ENCODE measurements at regions not wholly inside any gene's neighbourhood (a gene's known extent, or its start where the extent isn't known, plus 50 kb on each side); places are given as distances from the start of the nearest gene placed in this dataset.
A peak's percentile ranks its signal among the peaks of the same experiment; 100 is the strongest.

DNA sequence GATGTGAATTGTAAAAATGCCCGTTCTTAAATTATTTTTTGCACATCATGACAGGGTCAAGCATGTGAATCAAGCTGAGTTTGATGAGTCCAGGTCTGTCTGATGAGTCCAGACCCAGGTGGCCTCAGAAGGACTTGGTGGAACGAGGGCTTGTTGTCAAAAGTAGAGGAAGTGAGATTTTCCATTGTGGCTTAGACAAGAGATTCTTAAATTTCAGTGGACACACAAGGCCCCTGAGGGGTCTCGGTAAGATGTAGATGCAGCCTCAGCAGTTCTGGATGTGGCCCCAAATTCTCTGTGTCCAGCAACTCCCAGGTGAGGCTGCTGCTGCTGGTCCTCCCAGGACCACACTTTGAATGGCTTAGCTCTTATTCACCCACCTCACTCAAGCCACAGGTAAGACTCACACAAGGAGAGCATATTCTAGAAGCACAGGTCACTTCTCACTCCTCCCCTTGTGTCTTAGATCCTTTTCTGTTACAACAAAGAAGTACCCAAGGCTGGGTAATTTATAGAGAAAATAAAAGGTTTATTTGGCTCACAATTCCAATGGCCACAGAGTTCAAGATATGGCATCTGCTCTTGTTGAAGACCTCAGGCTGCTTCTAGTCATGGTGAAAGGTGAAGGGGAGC lies 98.8 kb downstream of the GGTLC2 start:
- CTCF ChIA-PET = interaction anchor here (0.9 to 1.8 kb wide), 3 partner anchors 23 to 141 kb away, joined by 3 to 6 read pairs (median 4); no protein-coding TSS in a partner anchor
- no peaks in the 10 kb centered on the region for H3K9me3 Mint-ChIP-seq
- no peaks in the 10 kb centered on the region for H3K4me1 Mint-ChIP-seq

DNA sequence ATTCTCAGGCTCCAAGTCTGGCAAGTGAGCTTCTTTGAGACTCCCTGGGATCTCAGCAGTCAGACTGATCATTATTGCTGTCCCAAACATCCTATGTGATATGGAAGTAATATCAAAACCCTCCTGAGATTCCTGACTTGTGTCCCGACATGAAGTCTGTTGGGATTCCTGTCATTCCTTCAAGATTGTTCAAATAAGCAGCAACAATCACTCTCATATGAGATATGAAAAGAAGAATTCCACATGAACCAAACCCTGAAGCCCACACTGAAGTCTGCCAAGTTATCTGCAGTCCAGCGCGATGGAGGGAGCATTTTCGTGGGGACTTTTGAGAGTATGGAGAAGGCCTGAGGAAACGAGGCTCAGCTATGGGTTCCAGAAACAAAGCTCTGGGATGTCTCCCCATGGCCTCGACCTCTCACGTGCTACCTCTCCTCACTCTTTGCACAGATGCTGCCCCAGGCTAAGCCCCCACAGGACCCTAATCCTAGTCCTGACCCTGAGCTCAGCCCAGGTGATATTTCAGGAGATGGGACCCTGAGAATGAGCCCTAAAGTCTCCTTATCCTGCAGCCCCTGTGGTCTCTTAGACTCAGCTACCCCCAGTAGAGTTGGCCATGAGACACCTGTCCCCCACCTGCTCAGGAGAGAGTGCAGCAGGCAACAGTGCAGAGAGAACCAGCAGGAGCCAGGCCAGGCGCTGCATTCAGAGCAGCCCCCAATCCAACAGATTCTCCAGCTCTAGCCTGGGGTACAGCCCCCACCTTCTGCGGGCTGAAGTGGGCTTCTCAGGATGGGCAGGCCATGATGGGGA lies 100.2 kb downstream of the GGTLC2 start:
- CTCF ChIA-PET = interaction anchor here (1.2 to 4.0 kb wide), 9 partner anchors 9 to 158 kb away, joined by 3 to 36 read pairs (median 9); no protein-coding TSS in a partner anchor
- Mint-ChIP-seq H3K27me3 (peaks cover 44% of the 10 kb centered on the region), H3K36me3 (no peaks in the 10 kb centered on the region), H3K4me1 (no peaks in the 10 kb centered on the region), H3K4me3 (no peak overlapping the region), H3K27ac (no peak overlapping the region), H3K9me3 (no peaks in the 10 kb centered on the region)
- no peak for DNase-seq

More for the DNA sequence above, 98.8 kb downstream of the GGTLC2 start:
- H3K4me3 Mint-ChIP-seq = no peak overlapping the region
- H3K27ac Mint-ChIP-seq = no peak overlapping the region
- peaks cover 56% of the 10 kb centered on the region for H3K27me3 Mint-ChIP-seq
- no peak for DNase-seq
- H3K36me3 Mint-ChIP-seq = no peaks in the 10 kb centered on the region

DNA sequence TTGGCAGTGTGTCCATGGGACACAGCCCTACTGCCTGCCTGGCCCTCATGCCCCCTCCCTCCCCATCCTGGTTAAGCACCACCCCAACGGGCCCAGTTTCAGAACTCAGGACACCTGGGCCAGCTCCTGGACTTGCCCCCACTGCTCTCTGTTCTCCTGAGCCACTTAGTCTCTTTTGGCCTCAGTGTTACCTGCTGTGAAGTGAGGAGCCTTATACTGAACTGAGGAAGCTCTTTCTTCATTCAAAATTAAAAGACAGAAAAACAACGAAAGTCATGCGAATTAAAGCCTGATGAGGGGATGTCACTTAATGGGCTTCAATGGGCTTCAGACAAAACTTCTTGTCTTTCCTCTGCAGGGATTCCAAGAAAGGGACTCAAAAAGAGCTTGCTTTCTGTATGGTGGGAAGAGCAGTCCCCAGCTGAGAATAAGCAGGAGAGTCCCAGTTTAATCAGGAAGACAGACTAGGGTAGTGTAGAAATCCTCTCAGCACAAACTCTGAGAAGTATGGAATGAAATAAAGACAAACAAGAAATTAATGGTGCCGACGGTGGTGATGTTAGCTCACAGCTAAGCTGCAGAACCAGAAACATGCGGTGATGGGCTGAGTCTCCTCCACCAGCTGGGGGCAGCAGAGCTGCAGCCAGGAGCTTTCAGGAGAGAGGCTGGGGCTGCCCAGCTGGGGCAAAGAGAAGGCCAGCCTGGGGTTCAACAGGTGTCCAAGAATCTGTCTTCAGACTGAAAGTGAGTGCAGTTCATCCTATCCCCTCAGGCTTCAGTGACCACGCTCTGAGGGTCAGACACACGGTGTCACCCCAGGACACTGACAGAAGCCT lies 101.0 kb downstream of the GGTLC2 start:
- Mint-ChIP-seq H3K4me3 (no peak overlapping the region), H3K36me3 (no peaks in the 10 kb centered on the region), H3K27ac (no peak overlapping the region), H3K4me1 (no peaks in the 10 kb centered on the region), H3K9me3 (no peaks in the 10 kb centered on the region), H3K27me3 (peaks cover 39% of the 10 kb centered on the region)
- peak; percentile 57 for DNase-seq
- CTCF ChIA-PET = interaction anchor here (0.7 to 4.0 kb wide), 25 partner anchors 8 to 545 kb away, joined by 3 to 36 read pairs (median 4); no protein-coding TSS in a partner anchor

DNA sequence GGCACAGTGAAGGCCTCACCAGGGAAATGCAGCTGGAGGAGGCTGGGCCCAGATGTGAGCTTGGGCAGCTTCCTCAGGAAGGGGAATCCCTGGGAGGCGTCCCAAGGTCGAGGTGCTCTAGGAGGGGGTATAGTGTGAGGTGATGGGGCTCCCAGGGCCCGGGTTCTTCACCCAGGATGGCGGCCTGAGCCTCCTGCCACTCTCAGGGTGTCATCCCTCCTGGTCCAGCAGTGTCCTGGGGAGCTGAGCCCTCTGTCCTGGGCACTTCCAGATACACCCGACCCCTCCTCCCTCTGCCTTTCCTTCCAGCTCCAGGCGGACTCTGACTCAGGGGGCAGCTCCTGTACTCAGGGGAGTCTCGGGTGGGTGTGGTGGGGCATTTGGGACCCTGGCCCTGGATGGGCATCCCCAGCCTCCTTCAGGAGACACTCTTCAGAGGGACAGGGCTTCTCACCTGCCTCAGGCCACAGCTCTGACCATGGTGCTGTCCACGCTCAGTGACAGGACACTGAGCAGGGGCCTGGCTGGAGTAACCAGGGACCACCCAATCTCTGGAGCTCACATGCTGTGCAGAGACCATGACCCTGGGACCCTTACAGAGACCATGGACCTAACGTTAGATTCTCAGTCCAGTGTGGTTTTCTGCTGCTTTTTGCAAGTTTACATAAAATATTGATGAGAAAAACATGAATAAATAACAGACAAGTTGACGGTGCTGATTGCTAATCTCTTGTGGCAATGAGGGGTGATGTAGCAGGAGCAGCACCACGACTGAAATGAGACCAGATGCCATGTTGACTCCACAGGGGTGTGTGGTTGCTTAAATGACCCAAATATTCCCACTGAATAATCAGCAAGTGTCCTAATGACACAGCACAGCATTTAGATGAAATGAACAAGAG lies 101.9 kb downstream of the GGTLC2 start:
- Mint-ChIP-seq H3K27me3 (peaks cover 39% of the 10 kb centered on the region), H3K9me3 (no peaks in the 10 kb centered on the region), H3K4me1 (no peaks in the 10 kb centered on the region), H3K4me3 (no peak overlapping the region), H3K36me3 (no peaks in the 10 kb centered on the region), H3K27ac (no peak overlapping the region)
- CTCF ChIA-PET = interaction anchor here (0.7 to 4.0 kb wide), 27 partner anchors 7 to 544 kb away, joined by 3 to 36 read pairs (median 4); no protein-coding TSS in a partner anchor
- no peak for DNase-seq

DNA sequence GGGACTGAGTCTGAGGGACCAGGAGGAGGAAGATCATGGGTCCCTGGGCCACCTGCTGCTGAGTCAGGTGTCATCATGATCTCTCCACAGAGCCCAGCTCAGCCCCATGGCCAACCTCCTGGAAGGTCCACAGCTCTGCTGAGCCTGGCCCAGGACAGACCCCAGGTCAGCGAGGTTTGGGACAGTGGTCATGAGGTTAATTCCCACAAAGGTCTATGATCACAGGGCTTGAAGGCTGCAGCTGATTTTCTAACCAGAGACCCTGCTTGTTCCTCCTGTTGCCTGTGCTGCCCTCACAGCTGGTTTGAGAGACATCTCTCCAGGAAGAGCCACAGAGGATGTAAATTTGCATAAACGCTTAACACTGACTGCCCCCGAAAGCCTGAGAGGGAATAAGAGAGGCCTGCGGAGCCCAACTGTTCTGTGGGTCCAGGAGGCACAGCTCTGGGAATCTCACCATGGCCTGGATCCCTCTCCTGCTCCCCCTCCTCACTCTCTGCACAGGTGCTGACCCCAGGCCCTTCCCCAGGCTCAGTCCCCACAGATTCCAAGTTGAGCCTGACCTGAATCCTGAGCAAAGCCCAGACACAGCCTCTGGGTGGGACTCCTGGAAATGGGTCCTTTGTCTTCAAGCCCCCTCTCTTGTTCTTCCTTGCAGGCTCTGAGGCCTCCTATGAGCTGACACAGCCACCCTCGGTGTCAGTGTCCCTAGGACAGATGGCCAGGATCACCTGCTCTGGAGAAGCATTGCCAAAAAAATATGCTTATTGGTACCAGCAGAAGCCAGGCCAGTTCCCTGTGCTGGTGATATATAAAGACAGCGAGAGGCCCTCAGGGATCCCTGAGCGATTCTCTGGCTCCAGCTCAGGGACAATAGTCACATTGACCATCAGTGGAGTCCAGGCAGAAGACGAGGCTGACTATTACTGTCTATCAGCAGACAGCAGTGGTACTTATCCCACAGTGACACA lies 102.8 kb downstream of the GGTLC2 start:
- Mint-ChIP-seq H3K27me3 (peaks cover 39% of the 10 kb centered on the region), H3K27ac (no peak overlapping the region), H3K9me3 (no peaks in the 10 kb centered on the region), H3K36me3 (no peaks in the 10 kb centered on the region), H3K4me3 (no peak overlapping the region), H3K4me1 (no peaks in the 10 kb centered on the region)
- CTCF ChIA-PET = interaction anchor here (0.7 to 4.0 kb wide), 8 partner anchors 9 to 137 kb away, joined by 3 to 36 read pairs (median 5); no protein-coding TSS in a partner anchor
- DNase-seq = no peak

DNA sequence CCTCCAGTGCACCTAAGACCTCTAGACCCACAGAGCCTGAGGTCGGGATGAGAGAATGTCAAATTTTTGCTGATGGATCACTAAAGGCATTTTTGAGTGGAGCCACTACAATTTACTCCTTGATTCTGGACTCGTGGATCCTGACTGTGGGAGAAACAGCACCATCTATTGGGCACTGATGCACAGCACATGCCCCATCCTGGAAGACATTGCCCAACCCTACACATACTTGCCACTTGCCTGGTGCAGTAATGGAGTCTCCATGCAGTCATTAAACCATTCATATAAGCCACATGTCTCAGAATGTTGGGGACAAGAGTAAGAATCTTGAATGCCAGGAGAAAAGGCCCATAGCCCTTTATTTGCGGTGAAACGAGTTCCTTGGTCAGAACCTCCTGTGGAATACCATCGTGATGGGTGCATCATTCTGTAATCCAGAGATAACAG lies 103.9 kb downstream of the GGTLC2 start:
- Mint-ChIP-seq H3K36me3 (no peaks in the 10 kb centered on the region), H3K9me3 (no peaks in the 10 kb centered on the region), H3K4me1 (peaks cover 5% of the 10 kb centered on the region), H3K27me3 (peaks cover 41% of the 10 kb centered on the region), H3K27ac (no peak overlapping the region), H3K4me3 (no peak overlapping the region)
- DNase-seq = peak; percentile 55
- CTCF ChIA-PET = no interaction called here

DNA sequence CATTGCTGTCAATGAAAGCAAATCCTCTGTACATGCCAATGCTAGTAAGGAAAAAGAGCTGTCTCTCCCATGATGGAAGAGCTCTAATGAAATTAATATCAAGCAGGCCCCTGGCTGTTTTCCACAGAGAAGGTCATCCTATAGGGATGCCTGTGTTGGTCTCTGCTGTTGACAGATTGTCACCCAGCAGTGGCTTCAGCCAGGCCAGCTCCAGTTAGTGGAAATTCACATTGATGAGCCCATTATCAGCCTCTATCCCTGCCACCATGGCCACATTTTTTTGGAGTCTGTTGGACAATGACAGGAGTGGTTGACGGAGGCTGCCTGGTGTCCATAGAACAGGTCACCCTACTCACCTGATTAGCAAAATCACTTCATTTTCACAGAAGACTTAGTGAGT lies 104.3 kb downstream of the GGTLC2 start:
- Mint-ChIP-seq H3K4me1 (peaks cover 7% of the 10 kb centered on the region), H3K36me3 (no peaks in the 10 kb centered on the region), H3K27me3 (peaks cover 39% of the 10 kb centered on the region), H3K9me3 (no peaks in the 10 kb centered on the region), H3K4me3 (no peak overlapping the region), H3K27ac (no peak overlapping the region)
- DNase-seq = no peak
- CTCF ChIA-PET = interaction anchor here (1.4 to 1.5 kb wide), 2 partner anchors 39 to 45 kb away, joined by 3 read pairs; no protein-coding TSS in a partner anchor

DNA sequence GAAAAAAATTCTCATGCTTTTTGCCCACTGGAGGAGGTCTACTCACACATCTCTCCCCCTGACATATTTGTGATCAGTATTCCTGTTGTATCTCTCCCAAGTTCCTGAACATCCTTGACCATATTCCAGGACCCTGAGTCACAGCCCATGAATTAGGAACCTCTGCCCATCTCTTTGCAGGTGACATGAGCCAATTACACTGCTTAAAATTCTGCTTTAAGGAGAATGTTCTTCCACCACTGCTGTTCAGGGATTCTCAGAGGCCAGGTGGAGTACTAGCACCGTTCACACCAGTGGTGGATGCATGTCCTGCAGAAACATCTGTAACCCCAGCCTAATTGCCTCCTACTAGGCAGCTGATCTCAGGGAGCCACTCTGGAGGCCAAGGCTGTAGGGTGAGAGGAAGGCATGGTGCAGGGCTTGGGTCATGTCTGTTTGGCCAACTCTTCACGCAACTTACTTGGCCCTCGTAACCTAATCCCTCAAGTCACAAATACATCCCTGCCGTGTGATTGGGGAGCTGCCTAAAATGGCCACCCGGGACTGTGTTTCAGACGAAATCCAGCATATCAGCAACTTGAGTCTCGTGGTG lies 104.8 kb downstream of the GGTLC2 start:
- DNase-seq = no peak
- peaks cover 7% of the 10 kb centered on the region for H3K4me1 Mint-ChIP-seq
- peaks cover 37% of the 10 kb centered on the region for H3K27me3 Mint-ChIP-seq
- no peak overlapping the region for H3K4me3 Mint-ChIP-seq
- H3K36me3 Mint-ChIP-seq = no peaks in the 10 kb centered on the region
- H3K9me3 Mint-ChIP-seq = no peaks in the 10 kb centered on the region
- CTCF ChIA-PET = interaction anchor here (1.4 to 1.5 kb wide), 2 partner anchors 39 to 46 kb away, joined by 3 read pairs; no protein-coding TSS in a partner anchor
- no peak overlapping the region for H3K27ac Mint-ChIP-seq

DNA sequence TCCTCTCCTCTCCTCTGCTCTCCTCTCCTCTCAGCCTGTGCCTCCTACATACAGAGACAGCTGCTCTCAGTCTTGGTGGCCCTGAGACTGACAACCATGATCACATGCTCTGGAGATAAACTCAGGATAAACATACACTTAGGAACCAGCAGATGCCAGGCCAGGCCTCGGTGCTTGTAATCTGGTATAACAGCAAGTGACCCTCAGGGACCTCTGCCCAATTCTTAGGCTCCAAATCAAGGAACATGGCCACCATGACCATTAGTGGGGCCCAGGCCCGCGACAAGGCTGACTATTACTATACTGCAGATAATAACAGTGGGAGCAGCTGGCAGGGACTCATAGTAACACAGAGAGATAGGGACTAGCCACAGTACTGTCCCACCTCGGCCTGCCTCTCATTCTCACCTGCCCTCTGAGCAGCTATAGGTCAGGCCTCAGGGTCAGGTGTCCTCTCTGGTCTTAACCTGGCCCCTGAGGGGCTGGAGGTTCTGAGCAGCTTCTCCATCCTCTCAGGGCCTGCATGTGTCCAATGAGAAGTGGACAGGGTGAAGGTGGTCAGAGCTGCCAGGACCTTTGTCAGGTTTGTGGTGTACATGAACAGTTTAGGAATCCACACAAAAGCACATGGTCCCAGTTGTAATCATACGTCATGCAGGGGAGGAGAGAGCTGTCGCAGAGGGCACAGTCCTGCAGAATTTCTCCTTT lies 106.1 kb downstream of the GGTLC2 start:
- CTCF ChIA-PET = interaction anchor here (0.7 to 5.1 kb wide), 7 partner anchors 19 to 134 kb away, joined by 3 to 61 read pairs (median 3); no protein-coding TSS in a partner anchor
- H3K27ac Mint-ChIP-seq = peak overlapping the region; percentile 73

DNA sequence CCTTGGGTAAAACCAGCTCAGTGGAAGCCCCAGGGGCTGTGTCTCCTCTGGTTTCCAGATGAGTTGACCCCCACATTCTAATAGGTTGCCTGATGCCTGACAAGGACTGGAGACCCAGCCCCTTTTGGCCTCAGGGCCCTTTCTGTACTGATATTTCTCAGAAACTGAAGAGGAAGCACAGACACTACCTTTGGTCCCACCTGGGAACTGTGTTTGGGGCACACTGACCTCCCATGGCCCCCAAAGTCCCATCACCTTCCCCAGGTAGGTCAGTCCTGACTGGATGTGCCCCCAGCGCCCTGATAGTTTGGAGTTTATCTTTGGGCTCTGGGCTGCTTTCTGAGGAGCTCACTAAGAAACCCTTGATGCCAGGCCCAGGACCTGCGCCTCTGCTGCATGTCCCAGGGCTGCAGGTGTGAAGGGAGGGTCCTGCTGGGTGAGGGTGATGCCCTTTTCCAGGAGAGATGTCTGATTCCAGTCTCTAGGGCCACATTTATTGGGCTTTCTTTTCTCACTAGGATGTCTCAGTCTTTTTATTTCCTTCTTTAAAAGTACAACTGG lies 106.7 kb downstream of the GGTLC2 start:
- H3K4me3 Mint-ChIP-seq = no peak overlapping the region
- peaks cover 29% of the 10 kb centered on the region for H3K27me3 Mint-ChIP-seq
- H3K9me3 Mint-ChIP-seq = no peaks in the 10 kb centered on the region
- H3K36me3 Mint-ChIP-seq = no peaks in the 10 kb centered on the region
- CTCF ChIA-PET = interaction anchor here (0.7 to 5.1 kb wide), 6 partner anchors 11 to 133 kb away, joined by 3 to 61 read pairs (median 4); no protein-coding TSS in a partner anchor
- DNase-seq = no peak
- peaks cover 7% of the 10 kb centered on the region for H3K4me1 Mint-ChIP-seq
- H3K27ac Mint-ChIP-seq = no peak overlapping the region

More for the DNA sequence above, 106.1 kb downstream of the GGTLC2 start:
- Mint-ChIP-seq H3K36me3 (no peaks in the 10 kb centered on the region), H3K4me1 (peaks cover 7% of the 10 kb centered on the region), H3K27me3 (peaks cover 32% of the 10 kb centered on the region), H3K4me3 (no peak overlapping the region), H3K9me3 (no peaks in the 10 kb centered on the region)
- no peak for DNase-seq

DNA sequence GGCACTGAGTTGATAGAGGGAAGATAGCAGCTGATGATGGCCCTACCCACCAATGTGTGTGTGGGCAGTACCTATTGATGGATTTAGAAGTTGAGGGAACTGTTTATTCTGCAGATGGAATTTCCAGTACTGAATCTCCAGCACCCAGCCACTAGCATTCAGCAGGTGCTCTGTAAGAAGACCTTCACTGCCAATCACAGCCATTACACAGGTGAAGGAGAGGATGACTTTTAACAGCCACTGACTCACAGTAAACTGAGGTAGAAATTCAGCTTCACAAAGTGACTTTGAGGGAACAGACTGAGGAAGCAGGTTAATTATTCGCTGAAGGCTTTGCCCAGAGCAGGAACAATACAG lies 107.8 kb downstream of the GGTLC2 start:
- Mint-ChIP-seq H3K4me3 (no peak overlapping the region), H3K4me1 (peaks cover 7% of the 10 kb centered on the region), H3K9me3 (no peaks in the 10 kb centered on the region), H3K27me3 (peaks cover 26% of the 10 kb centered on the region), H3K36me3 (no peaks in the 10 kb centered on the region), H3K27ac (no peak overlapping the region)
- CTCF ChIA-PET = interaction anchor here (0.9 to 5.1 kb wide), 10 partner anchors 10 to 213 kb away, joined by 3 to 61 read pairs (median 5); no protein-coding TSS in a partner anchor
- DNase-seq = no peak

Data from activated naive CD4-positive, alpha-beta T cell treated with anti-CD3 and anti-CD28 coated beads, Interleukin-2, amount 10 ng/mL, durations not matched to agents 7 days and 5 days (primary cell).